Thoracic aorta (tissue), 2 donors: ENCODE measurements at regions not wholly inside any gene's neighbourhood (a gene's known extent, or its start where the extent isn't known, plus 50 kb on each side); places are given as distances from the start of the nearest gene placed in this dataset.

Experiments used
- ATAC-seq: fragments of 150-250 bp; one replicate; pipeline ENCODE4 v1.8.0; 2017; ENCODE audit warnings: low read depth; ENCODE audit not compliant: insufficient number of reproducible peaks, low FRiP score
- DNase-seq: peaks from one replicate; pipeline ENCODE4 v3.0.0-alpha.2; 2020; ENCODE audit warnings: low spot score
- H3K27ac ChIP-seq, 2 donors: fragments of 200-600 bp; sonication (generic); 1 replicate in 1 of 2; 2 replicates in 1 of 2; pipeline ENCODE4 v1.5.1; 2016; ENCODE audit warnings: mild to moderate bottlenecking in 2 of 2, moderate library complexity in 2 of 2
- H3K27me3 ChIP-seq: fragments of 200-600 bp; sonication (generic); replicated peaks from 2 replicates; pipeline ENCODE4 v1.6.0; 2016; ENCODE audit warnings: mild to moderate bottlenecking; ENCODE audit not compliant: insufficient read depth
- H3K36me3 ChIP-seq: fragments of 200-600 bp; sonication (generic); one replicate; pipeline ENCODE4 v1.5.1; 2016
- H3K4me1 ChIP-seq, 2 donors: fragments of 200-600 bp; sonication (generic); 1 replicate in 1 of 2; 2 replicates in 1 of 2; pipeline versions ENCODE4 v1.5.1 to v1.6.0; 2016; ENCODE audit warnings: low read depth in 2 of 2, mild to moderate bottlenecking in 1 of 2; ENCODE audit not compliant: control insufficient read depth in 1 of 2
- H3K4me3 ChIP-seq: fragments of 200-600 bp; sonication (generic); 2 replicates; pipeline ENCODE4 v1.5.1; 2016; ENCODE audit warnings: mild to moderate bottlenecking
- H3K9me3 ChIP-seq: fragments of 200-600 bp; sonication (generic); 2 replicates; pipeline ENCODE4 v1.5.1; 2016
- CTCF ChIP-seq: fragments of 200-600 bp; sonication (generic); IDR thresholded peaks from one replicate; pipeline ENCODE4 v1.5.1; 2019; ENCODE audit warnings: antibody characterized with exemption

- Histone ChIP-seq H3K4me3 (no peak overlapping the region), H3K27ac (no peak overlapping the region), H3K4me1 (no peaks in the 10 kb centered on the region), H3K36me3 (no peaks in the 10 kb centered on the region), H3K27me3 (no peaks in the 10 kb centered on the region), H3K9me3 (no peaks in the 10 kb centered on the region)
- DNase-seq (no peak), ATAC-seq (no peak)
- no peak for TF ChIP-seq CTCF
Measured at GRCh38 chr12:114580306-114580705, 103.7 kb downstream of the TBX3 start.

- no peak for ATAC-seq
- Histone ChIP-seq H3K4me1 (no peaks in the 10 kb centered on the region), H3K4me3 (no peak overlapping the region), H3K9me3 (no peaks in the 10 kb centered on the region), H3K27ac (no peak overlapping the region), H3K36me3 (no peaks in the 10 kb centered on the region), H3K27me3 (no peaks in the 10 kb centered on the region)
- TF ChIP-seq CTCF: no peak
- no peak for DNase-seq
Measured at GRCh38 chr12:114579389-114579788, 104.6 kb downstream of the TBX3 start.

GRCh38 chr12:114562654-114563053, 121.3 kb downstream of the TBX3 start:
- ATAC-seq (no peak), DNase-seq (no peak)
- no peak overlapping the region for H3K27ac ChIP-seq
- H3K4me1 ChIP-seq: no peaks in the 10 kb centered on the region
- TF ChIP-seq CTCF: no peak
- no peaks in the 10 kb centered on the region for H3K27me3 ChIP-seq
- no peaks in the 10 kb centered on the region for H3K9me3 ChIP-seq
- H3K36me3 ChIP-seq: no peaks in the 10 kb centered on the region
- H3K4me3 ChIP-seq: no peak overlapping the region

DNA sequence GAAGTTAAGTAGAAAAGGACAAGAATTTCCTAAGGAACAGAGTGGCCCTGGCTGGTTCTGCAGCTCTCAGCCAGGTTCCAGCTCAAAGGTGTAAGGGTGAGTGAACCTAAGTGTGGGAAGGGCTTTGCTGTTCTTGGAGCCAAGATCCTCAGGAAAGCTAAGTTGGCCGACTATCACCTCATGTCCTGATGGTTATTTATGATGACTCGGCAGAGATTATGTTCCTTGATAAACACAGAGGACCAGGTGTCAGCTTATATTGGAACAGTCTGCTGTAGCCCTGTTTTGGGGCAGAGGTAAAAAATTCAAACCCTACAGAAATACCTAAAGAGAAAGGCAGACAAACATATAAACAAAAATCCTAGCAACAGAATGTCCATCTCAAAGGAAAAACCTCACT, 128.5 kb downstream of the TBX3 start:
- Histone ChIP-seq H3K27me3 (no peaks in the 10 kb centered on the region), H3K27ac (no peak overlapping the region), H3K4me1 (no peaks in the 10 kb centered on the region), H3K36me3 (no peaks in the 10 kb centered on the region), H3K4me3 (no peak overlapping the region), H3K9me3 (no peaks in the 10 kb centered on the region)
- no peak for DNase-seq
- TF ChIP-seq CTCF: no peak
- ATAC-seq: no peak

DNA sequence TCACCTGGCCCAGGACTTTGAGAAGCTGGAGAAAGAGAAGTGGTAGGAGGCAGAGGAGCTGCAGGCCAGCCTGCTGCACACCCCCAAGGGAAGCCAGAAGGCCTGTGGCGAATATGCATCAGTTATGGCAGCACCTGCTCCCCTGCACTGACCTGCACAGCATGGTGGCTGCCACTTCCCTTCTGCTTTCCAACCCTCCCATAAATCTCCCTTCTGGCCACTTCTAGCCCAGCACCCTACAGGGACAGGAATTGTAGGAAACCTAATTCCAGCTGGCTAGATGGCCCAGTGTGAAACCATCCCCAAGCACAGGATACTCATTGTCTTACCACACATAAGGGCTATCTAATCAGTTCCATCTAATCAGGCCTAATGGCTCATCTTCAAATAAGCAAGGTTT, 136.3 kb downstream of the TBX3 start:
- DNase-seq: no peak
- no peak for TF ChIP-seq CTCF
- no peak for ATAC-seq
- H3K36me3 ChIP-seq: no peaks in the 10 kb centered on the region
- no peaks in the 10 kb centered on the region for H3K9me3 ChIP-seq
- H3K4me1 ChIP-seq: no peaks in the 10 kb centered on the region
- no peak overlapping the region for H3K27ac ChIP-seq
- no peak overlapping the region for H3K4me3 ChIP-seq
- H3K27me3 ChIP-seq: no peaks in the 10 kb centered on the region
